Tibial nerve (tissue), 4 donors: ENCODE measurements at regions not wholly inside any gene's neighbourhood (a gene's known extent, or its start where the extent isn't known, plus 50 kb on each side); places are given as distances from the start of the nearest gene placed in this dataset.

ENCODE experiments used
- CTCF ChIP-seq, 5 experiments: fragments of 200-600 bp in 3 of 5; fragments of 450-650 bp in 2 of 5; sonication (generic) in 3 of 5; IDR thresholded peaks; one replicate each; pipeline ENCODE4 v1.5.1; 2016 to 2019; ENCODE audit warnings: antibody characterized with exemption in 5 of 5, mild to moderate bottlenecking in 3 of 5, moderate library complexity in 2 of 5
- EP300 ChIP-seq, 2 donors: sonication (generic); formaldehyde crosslinking; IDR thresholded peaks; one replicate each; pipeline ENCODE4 v1.6.1; 2017; ENCODE audit warnings: antibody characterized with exemption in 2 of 2, mild to moderate bottlenecking in 1 of 2
- POLR2A ChIP-seq, 2 donors: fragments of 450-650 bp; IDR thresholded peaks; one replicate each; pipeline ENCODE4 v1.6.1; 2017; ENCODE audit warnings: antibody characterized with exemption in 2 of 2, mild to moderate bottlenecking in 2 of 2, moderate library complexity in 2 of 2

DNA sequence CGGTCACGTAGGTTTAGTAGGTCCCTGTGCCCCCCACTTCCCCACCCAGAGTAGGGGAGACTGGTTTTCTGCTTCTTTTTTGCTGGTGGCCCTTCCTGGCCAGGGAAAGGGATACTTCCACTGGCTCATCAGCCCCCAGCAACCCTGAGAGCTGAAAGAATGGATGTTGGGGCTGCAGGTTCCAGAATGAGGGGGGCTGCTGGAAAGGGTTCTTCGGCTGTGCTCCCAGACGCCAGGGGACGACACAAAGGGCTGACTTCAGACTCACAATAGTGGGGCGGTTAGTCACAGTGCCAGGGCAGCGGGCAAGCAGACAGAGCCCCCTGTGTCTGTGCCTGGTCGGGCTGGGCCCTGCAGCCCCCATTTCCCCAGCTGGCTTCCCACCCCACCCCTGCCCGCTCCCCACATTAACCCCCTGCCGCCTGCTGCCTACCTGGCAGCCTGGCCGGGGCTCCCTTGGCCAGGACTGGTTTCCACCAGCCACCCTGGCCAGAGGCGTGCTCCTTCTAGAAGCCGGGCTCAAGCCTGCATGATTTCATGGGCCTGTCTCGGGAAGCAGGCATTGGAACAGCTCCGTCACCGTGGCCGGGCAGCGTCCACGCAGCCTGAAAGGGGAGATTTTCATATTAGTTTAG, 79.1 kb upstream of the WNT7B start:
- TF ChIP-seq EP300 (IDR thresholded peaks at IDR 0.05) (peak in 1 of 2 donors; percentile 41), CTCF (IDR thresholded peaks at IDR 0.05) (peak in 1 of 5 experiments; percentile 13), POLR2A (IDR thresholded peaks at IDR 0.05) (peak in 1 of 2 donors; percentile 22)
